GM23338 (cell line): ENCODE measurements at regions not wholly inside any gene's neighbourhood (a gene's known extent, or its start where the extent isn't known, plus 50 kb on each side); places are given as distances from the start of the nearest gene placed in this dataset.

Source experiments
- ATAC-seq: fragments of 200-7000 bp; cut with Tn5 transposase; 3 replicates; pipeline ENCODE4 v1.9.1; 2020
- DNase-seq: peaks from one replicate; pipeline ENCODE4 v3.0.0-alpha.2; 2015; ENCODE audit warnings: low spot score
- H2AFZ ChIP-seq: fragments of 200-600 bp; sonication (generic); 2 replicates; pipeline ENCODE4 v1.8.0; 2016; ENCODE audit warnings: antibody characterized with exemption, mild to moderate bottlenecking, moderate library complexity
- H3F3A ChIP-seq: fragments of 200-600 bp; sonication (generic); replicated peaks from 2 replicates; pipeline ENCODE4 v1.8.0; 2017; ENCODE audit warnings: antibody characterized with exemption, mixed run types, low read depth
- H3K27ac ChIP-seq: fragments of 200-600 bp; sonication (generic); 2 replicates; pipeline ENCODE4 v1.6.1; 2016; ENCODE audit warnings: low read depth
- H3K27me3 ChIP-seq: fragments of 200-600 bp; sonication (generic); 2 replicates; pipeline ENCODE4 v1.8.0; 2016; ENCODE audit warnings: mild to moderate bottlenecking, mixed run types, moderate library complexity; ENCODE audit not compliant: insufficient read depth
- H3K36me3 ChIP-seq: fragments of 200-600 bp; sonication (generic); 2 replicates; pipeline ENCODE4 v1.8.0; 2016; ENCODE audit warnings: mild to moderate bottlenecking; ENCODE audit not compliant: insufficient read depth
- H3K4me1 ChIP-seq: fragments of 200-600 bp; sonication (generic); 2 replicates; pipeline ENCODE4 v1.8.0; 2016; ENCODE audit warnings: mild to moderate bottlenecking, moderate library complexity; ENCODE audit not compliant: insufficient read depth
- H3K4me2 ChIP-seq: fragments of 200-600 bp; sonication (generic); 2 replicates; pipeline ENCODE4 v1.7.1; 2017; ENCODE audit warnings: mixed run types
- H3K4me3 ChIP-seq: fragments of 200-600 bp; sonication (generic); 2 replicates; pipeline ENCODE4 v1.6.1; 2016; ENCODE audit warnings: mixed run types
- H3K79me2 ChIP-seq: fragments of 200-600 bp; sonication (generic); replicated peaks from 2 replicates; pipeline ENCODE4 v1.8.0; 2017; ENCODE audit warnings: mild to moderate bottlenecking; ENCODE audit not compliant: insufficient read depth
- H3K9me2 ChIP-seq: fragments of 200-600 bp; sonication (generic); 2 replicates; pipeline ENCODE4 v1.8.0; 2017; ENCODE audit not compliant: insufficient read depth
- H4K20me1 ChIP-seq: fragments of 200-600 bp; sonication (generic); replicated peaks from 2 replicates; pipeline ENCODE4 v1.8.0; 2017; ENCODE audit warnings: mild to moderate bottlenecking; ENCODE audit not compliant: insufficient read depth
- H3K27ac Mint-ChIP-seq: 2 replicates; pipeline ENCODE4 v1.8.0; 2020; ENCODE audit warnings: inconsistent platforms, mild to moderate bottlenecking, moderate library complexity, mixed read lengths
- H3K27me3 Mint-ChIP-seq: 3 replicates; pipeline ENCODE4 v1.8.0; 2022; ENCODE audit warnings: low read depth, mild to moderate bottlenecking, moderate library complexity, mixed read lengths, inconsistent platforms; ENCODE audit not compliant: insufficient read depth, poor library complexity
- H3K36me3 Mint-ChIP-seq: 3 replicates; pipeline ENCODE4 v1.8.0; 2021; ENCODE audit warnings: low read depth, mild to moderate bottlenecking, inconsistent platforms, moderate library complexity, mixed read lengths
- H3K4me1 Mint-ChIP-seq: 3 replicates; pipeline ENCODE4 v1.8.0; 2020; ENCODE audit warnings: mild to moderate bottlenecking, inconsistent platforms, mixed read lengths
- H3K4me3 Mint-ChIP-seq: 3 replicates; pipeline ENCODE4 v1.8.0; 2021; ENCODE audit warnings: moderate library complexity, mild to moderate bottlenecking, inconsistent platforms, mixed read lengths
- H3K9me3 Mint-ChIP-seq: 3 replicates; pipeline ENCODE4 v1.8.0; 2020; ENCODE audit warnings: moderate library complexity, mild to moderate bottlenecking, inconsistent platforms, mixed read lengths
- CTCF ChIP-seq, 2 experiments: fragments of 200-600 bp in 1 of 2; sonication (generic) in 1 of 2; conservative IDR thresholded peaks; 2 replicates each; pipeline versions ENCODE4 v1.5.1 to v1.6.1; 2016 to 2017; ENCODE audit warnings: antibody characterized with exemption in 2 of 2, low read depth in 2 of 2, mild to moderate bottlenecking in 2 of 2, moderate library complexity in 1 of 2
- ETS1 ChIP-seq: IDR thresholded peaks from 2 replicates; pipeline ENCODE4 v1.6.1; 2016; ENCODE audit warnings: antibody characterized with exemption
- EZH2 ChIP-seq: fragments of 200-600 bp; sonication (generic); IDR thresholded peaks from one replicate; pipeline ENCODE4 v1.8.0; 2017; ENCODE audit warnings: antibody characterized with exemption, mild to moderate bottlenecking, low read depth; ENCODE audit not compliant: unreplicated experiment
- EZH2phosphoT487 ChIP-seq: fragments of 200-600 bp; sonication (generic); IDR thresholded peaks from one replicate; pipeline ENCODE4 v1.8.1; 2018; ENCODE audit warnings: antibody characterized with exemption; ENCODE audit not compliant: unreplicated experiment
- JUNB ChIP-seq: IDR thresholded peaks from one replicate; pipeline ENCODE4 v1.6.1; 2016; ENCODE audit warnings: antibody characterized with exemption; ENCODE audit not compliant: unreplicated experiment
- NANOG ChIP-seq: IDR thresholded peaks from 2 replicates; pipeline ENCODE4 v1.6.1; 2016; ENCODE audit warnings: antibody characterized with exemption, borderline replicate concordance
- POLR2AphosphoS5 ChIP-seq: IDR thresholded peaks from 2 replicates; pipeline ENCODE4 v1.6.1; 2016; ENCODE audit warnings: antibody characterized with exemption, low read depth
- REST ChIP-seq: IDR thresholded peaks from one replicate; pipeline ENCODE4 v1.6.1; 2018; ENCODE audit warnings: antibody characterized with exemption; ENCODE audit not compliant: unreplicated experiment
- STAT1 ChIP-seq: IDR thresholded peaks from one replicate; pipeline ENCODE4 v1.6.1; 2016; ENCODE audit warnings: antibody characterized with exemption; ENCODE audit not compliant: unreplicated experiment
- ZNF114 ChIP-seq: fragments of 250-450 bp; sonication (Bioruptor Pico); IDR thresholded peaks from 2 replicates; pipeline ENCODE4 v1.5.0; 2020; ENCODE audit warnings: mild to moderate bottlenecking, moderate library complexity
- ZNF331 ChIP-seq: fragments of 250-450 bp; sonication (Bioruptor Pico); IDR thresholded peaks from 2 replicates; pipeline ENCODE4 v1.5.0; 2020; ENCODE audit warnings: low read depth, mild to moderate bottlenecking, moderate library complexity
- ZNF462 ChIP-seq: fragments of 250-450 bp; sonication (Bioruptor Pico); IDR thresholded peaks from 2 replicates; pipeline ENCODE4 v1.5.0; 2020; ENCODE audit warnings: mild to moderate bottlenecking, moderate library complexity

- no peaks in the 10 kb centered on the region for H3K27me3 ChIP-seq
- ATAC-seq: no peak
- H3K4me3 Mint-ChIP-seq: no peak overlapping the region
Measured at GRCh38 chr5:56289602-56289987, 56.5 kb upstream of the ANKRD55 start.

More at GRCh38 chr5:56289602-56289987, 56.5 kb upstream of the ANKRD55 start:
- Mint-ChIP-seq H3K36me3 (no peaks in the 10 kb centered on the region; the same call in 2 of the 3 replicates), H3K27ac (no peak overlapping the region), H3K4me1 (peaks cover 6% of the 10 kb centered on the region; the same call in 2 of the 3 replicates), H3K27me3 (no peaks in the 10 kb centered on the region), H3K9me3 (peaks cover 9% of the 10 kb centered on the region; the same call in 1 of the 3 replicates)
- H3K36me3 ChIP-seq: no peaks in the 10 kb centered on the region
- no peaks in the 10 kb centered on the region for H4K20me1 ChIP-seq
- TF ChIP-seq POLR2AphosphoS5: no peak
- TF ChIP-seq REST: no peak
- TF ChIP-seq ZNF114: no peak
- no peak for TF ChIP-seq ZNF331 (CRISPR knock-in tag)
- TF ChIP-seq JUNB: no peak
- TF ChIP-seq CTCF (conservative IDR thresholded peaks at IDR 0.05; ENCODE audit: low read depth in 2 of 2): no peak
- TF ChIP-seq STAT1: no peak
- TF ChIP-seq EZH2: no peak
- no peak for TF ChIP-seq ZNF462 (CRISPR knock-in tag)
- no peak for TF ChIP-seq EZH2phosphoT487
- no peak for TF ChIP-seq NANOG
- TF ChIP-seq ETS1: no peak
- H3K79me2 ChIP-seq: no peaks in the 10 kb centered on the region
- H3K4me3 ChIP-seq: no peak overlapping the region
- no peaks in the 10 kb centered on the region for H3K4me1 ChIP-seq
- no peak for DNase-seq
- peaks cover 13% of the 10 kb centered on the region; the same call in 1 of the 2 replicates for H3K9me2 ChIP-seq
- H3K4me2 ChIP-seq: no peak overlapping the region
- no peak overlapping the region for H3K27ac ChIP-seq
- no peaks in the 10 kb centered on the region for H3F3A ChIP-seq
- H2AFZ ChIP-seq: no peak overlapping the region
